Endothelial cell (in vitro differentiated cells): ENCODE measurements at regions not wholly inside any gene's neighbourhood (a gene's known extent, or its start where the extent isn't known, plus 50 kb on each side); places are given as distances from the start of the nearest gene placed in this dataset.

Source experiments
- DNase-seq: peaks from one replicate; pipeline ENCODE4 v3.0.0; 2021; ENCODE audit warnings: low spot score
- H3K27ac Mint-ChIP-seq: one replicate; pipeline ENCODE4 v1.8.0; 2021; ENCODE audit warnings: mixed read lengths, inconsistent platforms; ENCODE audit not compliant: unreplicated experiment
- H3K27me3 Mint-ChIP-seq: one replicate; pipeline ENCODE4 v1.8.0; 2021; ENCODE audit warnings: mild to moderate bottlenecking, moderate library complexity, mixed read lengths, inconsistent platforms; ENCODE audit not compliant: unreplicated experiment
- H3K36me3 Mint-ChIP-seq: one replicate; pipeline ENCODE4 v1.8.0; 2021; ENCODE audit warnings: mild to moderate bottlenecking, low read depth, mixed read lengths, inconsistent platforms; ENCODE audit not compliant: unreplicated experiment
- H3K4me1 Mint-ChIP-seq: one replicate; pipeline ENCODE4 v1.8.0; 2021; ENCODE audit warnings: mild to moderate bottlenecking, mixed read lengths, inconsistent platforms; ENCODE audit not compliant: unreplicated experiment
- H3K4me3 Mint-ChIP-seq: one replicate; pipeline ENCODE4 v1.8.0; 2021; ENCODE audit warnings: mild to moderate bottlenecking, mixed read lengths, inconsistent platforms; ENCODE audit not compliant: unreplicated experiment
- H3K9me3 Mint-ChIP-seq: one replicate; pipeline ENCODE4 v1.8.0; 2021; ENCODE audit warnings: mixed read lengths, inconsistent platforms; ENCODE audit not compliant: unreplicated experiment
- TF ChIP-seq, protein P1 (sequence below): fragments of 200-600 bp; sonication (generic); IDR thresholded peaks from one replicate; pipeline ENCODE4 v1.5.0; 2021; ENCODE audit warnings: antibody characterized with exemption; ENCODE audit not compliant: unreplicated experiment

DNA sequence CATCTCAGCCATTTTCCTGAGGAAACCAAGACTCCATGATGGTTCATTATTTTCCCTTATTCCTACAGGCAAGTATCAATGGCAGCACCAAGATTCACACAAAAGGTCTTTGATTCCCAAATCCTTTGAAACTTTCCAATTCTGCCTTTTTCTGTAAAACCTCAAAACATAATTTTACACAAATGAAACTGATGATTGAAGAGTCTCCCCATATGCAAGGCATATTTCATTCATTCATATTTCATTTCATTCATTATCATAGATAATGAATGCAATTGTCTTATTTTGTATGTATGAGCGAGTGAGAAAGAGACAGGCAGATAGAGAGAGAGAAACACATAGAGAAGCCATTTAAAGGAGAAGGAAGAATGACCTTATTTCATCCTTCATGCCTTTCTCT lies 172.8 kb downstream of the BTG1 start:
- TF ChIP-seq, protein P1, sequence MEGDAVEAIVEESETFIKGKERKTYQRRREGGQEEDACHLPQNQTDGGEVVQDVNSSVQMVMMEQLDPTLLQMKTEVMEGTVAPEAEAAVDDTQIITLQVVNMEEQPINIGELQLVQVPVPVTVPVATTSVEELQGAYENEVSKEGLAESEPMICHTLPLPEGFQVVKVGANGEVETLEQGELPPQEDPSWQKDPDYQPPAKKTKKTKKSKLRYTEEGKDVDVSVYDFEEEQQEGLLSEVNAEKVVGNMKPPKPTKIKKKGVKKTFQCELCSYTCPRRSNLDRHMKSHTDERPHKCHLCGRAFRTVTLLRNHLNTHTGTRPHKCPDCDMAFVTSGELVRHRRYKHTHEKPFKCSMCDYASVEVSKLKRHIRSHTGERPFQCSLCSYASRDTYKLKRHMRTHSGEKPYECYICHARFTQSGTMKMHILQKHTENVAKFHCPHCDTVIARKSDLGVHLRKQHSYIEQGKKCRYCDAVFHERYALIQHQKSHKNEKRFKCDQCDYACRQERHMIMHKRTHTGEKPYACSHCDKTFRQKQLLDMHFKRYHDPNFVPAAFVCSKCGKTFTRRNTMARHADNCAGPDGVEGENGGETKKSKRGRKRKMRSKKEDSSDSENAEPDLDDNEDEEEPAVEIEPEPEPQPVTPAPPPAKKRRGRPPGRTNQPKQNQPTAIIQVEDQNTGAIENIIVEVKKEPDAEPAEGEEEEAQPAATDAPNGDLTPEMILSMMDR, result no peak
- H3K27ac Mint-ChIP-seq, result no peak overlapping the region
- peaks cover 5% of the 10 kb centered on the region for H3K36me3 Mint-ChIP-seq
- H3K4me1 Mint-ChIP-seq, result no peaks in the 10 kb centered on the region
- no peak for DNase-seq
- no peak overlapping the region for H3K4me3 Mint-ChIP-seq
- peaks cover 9% of the 10 kb centered on the region for H3K27me3 Mint-ChIP-seq
- no peaks in the 10 kb centered on the region for H3K9me3 Mint-ChIP-seq

GRCh38 chr12:91968777-91969171 lies 176.9 kb downstream of the BTG1 start:
- Mint-ChIP-seq H3K4me1 (no peaks in the 10 kb centered on the region), H3K36me3 (peaks cover 5% of the 10 kb centered on the region), H3K27ac (no peak overlapping the region), H3K4me3 (no peak overlapping the region), H3K27me3 (peaks cover 9% of the 10 kb centered on the region), H3K9me3 (no peaks in the 10 kb centered on the region)
- DNase-seq, result no peak
- TF ChIP-seq, protein P1, result no peak

- H3K4me1 Mint-ChIP-seq, result no peaks in the 10 kb centered on the region
- TF ChIP-seq, protein P1, result no peak
- no peak overlapping the region for H3K27ac Mint-ChIP-seq
- H3K36me3 Mint-ChIP-seq, result peaks cover 5% of the 10 kb centered on the region
- no peak for DNase-seq
- no peak overlapping the region for H3K4me3 Mint-ChIP-seq
- no peaks in the 10 kb centered on the region for H3K9me3 Mint-ChIP-seq
- peaks cover 9% of the 10 kb centered on the region for H3K27me3 Mint-ChIP-seq
Measured at GRCh38 chr12:91968076-91968776, 177.4 kb downstream of the BTG1 start.

GRCh38 chr12:91967590-91967989 lies 178.1 kb downstream of the BTG1 start:
- H3K9me3 Mint-ChIP-seq, result no peaks in the 10 kb centered on the region
- H3K4me1 Mint-ChIP-seq, result no peaks in the 10 kb centered on the region
- peaks cover 9% of the 10 kb centered on the region for H3K27me3 Mint-ChIP-seq
- H3K4me3 Mint-ChIP-seq, result no peak overlapping the region
- no peak for DNase-seq
- no peak overlapping the region for H3K27ac Mint-ChIP-seq
- TF ChIP-seq, protein P1, result no peak
- peaks cover 5% of the 10 kb centered on the region for H3K36me3 Mint-ChIP-seq

DNA sequence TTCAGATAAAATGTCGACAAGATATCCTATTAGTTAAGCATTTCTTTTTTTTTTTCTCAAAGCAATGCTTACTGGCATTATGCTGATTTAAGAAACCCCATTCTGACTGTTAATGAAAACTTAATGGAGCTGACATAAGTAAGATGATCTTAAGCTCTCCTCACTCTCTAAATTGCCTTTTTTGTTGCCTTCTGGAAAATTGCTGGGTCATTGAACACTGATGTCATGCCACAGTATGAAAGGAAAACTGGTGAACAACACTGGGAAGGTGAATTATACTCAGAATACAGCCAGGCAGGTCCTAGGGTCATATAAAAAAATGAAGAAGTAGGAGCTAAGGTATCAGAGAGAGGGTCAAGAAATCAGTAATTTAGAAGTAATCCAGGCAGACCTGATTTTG lies 179.9 kb downstream of the BTG1 start:
- H3K4me1 Mint-ChIP-seq, result no peaks in the 10 kb centered on the region
- DNase-seq, result no peak
- peaks cover 5% of the 10 kb centered on the region for H3K36me3 Mint-ChIP-seq
- H3K4me3 Mint-ChIP-seq, result no peak overlapping the region
- no peaks in the 10 kb centered on the region for H3K9me3 Mint-ChIP-seq
- TF ChIP-seq, protein P1, result no peak
- peaks cover 6% of the 10 kb centered on the region for H3K27me3 Mint-ChIP-seq
- no peak overlapping the region for H3K27ac Mint-ChIP-seq
